ENCODE measurements at regions not wholly inside any gene's neighbourhood (a gene's known extent, or its start where the extent isn't known, plus 50 kb on each side); places are given as distances from the start of the nearest gene placed in this dataset.

DNA sequence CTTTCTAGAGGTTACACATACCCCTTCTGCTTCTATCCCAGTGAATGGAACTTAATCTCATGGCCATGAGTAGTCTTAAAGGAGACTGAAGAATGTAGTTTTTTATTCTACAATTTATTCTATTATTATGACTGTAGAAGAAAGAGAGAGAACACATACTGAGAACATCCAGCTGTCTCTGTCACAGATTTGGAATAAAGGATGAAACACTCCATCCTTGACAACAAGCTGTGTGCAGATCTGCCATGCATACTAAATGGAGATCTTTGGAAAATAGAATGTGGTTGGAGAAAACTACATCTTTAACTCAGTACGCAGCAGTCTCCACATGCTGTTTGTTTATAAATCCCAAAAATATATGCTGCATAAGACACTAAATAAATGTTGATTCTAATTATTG, 54.1 kb upstream of the NUDT7 start:
- DNase-seq = no peak

DNA sequence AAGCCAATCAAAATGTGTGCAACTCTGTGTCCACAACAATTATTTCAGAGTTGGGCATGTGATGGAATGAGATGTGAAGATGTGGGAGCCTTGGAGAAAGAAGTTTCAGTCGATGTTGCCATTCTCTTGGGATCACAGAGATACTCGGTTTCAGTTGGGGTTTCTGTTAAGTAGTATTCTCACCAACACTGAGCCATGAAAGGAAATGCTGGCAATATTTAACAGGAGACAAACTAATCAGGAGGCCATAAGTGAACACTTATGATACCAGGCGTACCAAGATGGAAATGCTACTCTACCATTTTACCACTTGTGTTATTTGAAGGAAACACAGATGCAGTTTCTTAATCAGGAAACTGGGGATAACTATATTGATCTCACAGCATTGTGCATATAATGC, 53.3 kb upstream of the NUDT7 start:
- no peak for DNase-seq

Data from SW 1271 (cell line).